ENCODE measurements at regions not wholly inside any gene's neighbourhood (a gene's known extent, or its start where the extent isn't known, plus 50 kb on each side); places are given as distances from the start of the nearest gene placed in this dataset.

DNA sequence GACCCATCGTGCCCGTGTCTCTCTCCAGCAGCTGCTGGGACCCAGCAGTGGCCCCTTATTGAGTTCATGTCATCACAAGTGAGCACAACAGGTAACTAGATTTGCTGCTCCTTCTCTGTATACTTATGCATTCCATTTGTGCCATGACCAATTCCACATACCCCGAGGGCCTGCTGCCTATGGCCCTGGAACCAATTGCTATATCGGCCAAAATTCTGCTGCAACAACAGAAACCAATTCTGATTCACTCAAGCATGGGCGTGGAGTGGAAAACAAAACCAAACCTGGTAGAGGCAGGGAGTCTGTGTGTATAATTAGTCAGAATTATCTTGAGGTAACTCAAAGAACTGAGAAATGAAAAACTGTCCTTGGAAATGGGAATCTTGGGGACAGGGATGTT lies 516.6 kb downstream of the EPHB1 start:
- no peak overlapping the region for H3K9ac ChIP-seq (ENCODE audit: low read depth in 1 of 2, low read length in 2 of 2)
- no peaks in the 10 kb centered on the region for H3K27me3 ChIP-seq (ENCODE audit: control insufficient read depth in 4 of 4, insufficient read depth in 4 of 4, low read length in 3 of 4)
- no peaks in the 10 kb centered on the region for H3K4me1 ChIP-seq (ENCODE audit: control insufficient read depth in 4 of 4, insufficient read depth in 4 of 4, low read length in 3 of 4)
- no peak for DNase-seq (ENCODE audit: low spot score)
- TF ChIP-seq, protein P1, sequence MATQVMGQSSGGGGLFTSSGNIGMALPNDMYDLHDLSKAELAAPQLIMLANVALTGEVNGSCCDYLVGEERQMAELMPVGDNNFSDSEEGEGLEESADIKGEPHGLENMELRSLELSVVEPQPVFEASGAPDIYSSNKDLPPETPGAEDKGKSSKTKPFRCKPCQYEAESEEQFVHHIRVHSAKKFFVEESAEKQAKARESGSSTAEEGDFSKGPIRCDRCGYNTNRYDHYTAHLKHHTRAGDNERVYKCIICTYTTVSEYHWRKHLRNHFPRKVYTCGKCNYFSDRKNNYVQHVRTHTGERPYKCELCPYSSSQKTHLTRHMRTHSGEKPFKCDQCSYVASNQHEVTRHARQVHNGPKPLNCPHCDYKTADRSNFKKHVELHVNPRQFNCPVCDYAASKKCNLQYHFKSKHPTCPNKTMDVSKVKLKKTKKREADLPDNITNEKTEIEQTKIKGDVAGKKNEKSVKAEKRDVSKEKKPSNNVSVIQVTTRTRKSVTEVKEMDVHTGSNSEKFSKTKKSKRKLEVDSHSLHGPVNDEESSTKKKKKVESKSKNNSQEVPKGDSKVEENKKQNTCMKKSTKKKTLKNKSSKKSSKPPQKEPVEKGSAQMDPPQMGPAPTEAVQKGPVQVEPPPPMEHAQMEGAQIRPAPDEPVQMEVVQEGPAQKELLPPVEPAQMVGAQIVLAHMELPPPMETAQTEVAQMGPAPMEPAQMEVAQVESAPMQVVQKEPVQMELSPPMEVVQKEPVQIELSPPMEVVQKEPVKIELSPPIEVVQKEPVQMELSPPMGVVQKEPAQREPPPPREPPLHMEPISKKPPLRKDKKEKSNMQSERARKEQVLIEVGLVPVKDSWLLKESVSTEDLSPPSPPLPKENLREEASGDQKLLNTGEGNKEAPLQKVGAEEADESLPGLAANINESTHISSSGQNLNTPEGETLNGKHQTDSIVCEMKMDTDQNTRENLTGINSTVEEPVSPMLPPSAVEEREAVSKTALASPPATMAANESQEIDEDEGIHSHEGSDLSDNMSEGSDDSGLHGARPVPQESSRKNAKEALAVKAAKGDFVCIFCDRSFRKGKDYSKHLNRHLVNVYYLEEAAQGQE (IDR thresholded peaks at IDR 0.05), result no peak
- no peak for TF ChIP-seq HNF4G (IDR thresholded peaks at IDR 0.05)
- TF ChIP-seq, protein P2, sequence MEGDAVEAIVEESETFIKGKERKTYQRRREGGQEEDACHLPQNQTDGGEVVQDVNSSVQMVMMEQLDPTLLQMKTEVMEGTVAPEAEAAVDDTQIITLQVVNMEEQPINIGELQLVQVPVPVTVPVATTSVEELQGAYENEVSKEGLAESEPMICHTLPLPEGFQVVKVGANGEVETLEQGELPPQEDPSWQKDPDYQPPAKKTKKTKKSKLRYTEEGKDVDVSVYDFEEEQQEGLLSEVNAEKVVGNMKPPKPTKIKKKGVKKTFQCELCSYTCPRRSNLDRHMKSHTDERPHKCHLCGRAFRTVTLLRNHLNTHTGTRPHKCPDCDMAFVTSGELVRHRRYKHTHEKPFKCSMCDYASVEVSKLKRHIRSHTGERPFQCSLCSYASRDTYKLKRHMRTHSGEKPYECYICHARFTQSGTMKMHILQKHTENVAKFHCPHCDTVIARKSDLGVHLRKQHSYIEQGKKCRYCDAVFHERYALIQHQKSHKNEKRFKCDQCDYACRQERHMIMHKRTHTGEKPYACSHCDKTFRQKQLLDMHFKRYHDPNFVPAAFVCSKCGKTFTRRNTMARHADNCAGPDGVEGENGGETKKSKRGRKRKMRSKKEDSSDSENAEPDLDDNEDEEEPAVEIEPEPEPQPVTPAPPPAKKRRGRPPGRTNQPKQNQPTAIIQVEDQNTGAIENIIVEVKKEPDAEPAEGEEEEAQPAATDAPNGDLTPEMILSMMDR (IDR thresholded peaks at IDR 0.05; ENCODE audit: low read depth, low read length, missing input control), result no peak
- no peak for TF ChIP-seq GABPA (IDR thresholded peaks at IDR 0.05 in 1 of 2, conservative IDR thresholded peaks at IDR 0.05 in 1 of 2)
- TF ChIP-seq, protein P3, sequence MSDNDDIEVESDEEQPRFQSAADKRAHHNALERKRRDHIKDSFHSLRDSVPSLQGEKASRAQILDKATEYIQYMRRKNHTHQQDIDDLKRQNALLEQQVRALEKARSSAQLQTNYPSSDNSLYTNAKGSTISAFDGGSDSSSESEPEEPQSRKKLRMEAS (IDR thresholded peaks at IDR 0.05), result no peak
- no peak for TF ChIP-seq NR2F2 (IDR thresholded peaks at IDR 0.05)
- no peak for TF ChIP-seq FOXA1 (IDR thresholded peaks at IDR 0.05)
- no peak for TF ChIP-seq TAF1 (conservative IDR thresholded peaks at IDR 0.05)
- TF ChIP-seq JUND (IDR thresholded peaks at IDR 0.05), result no peak
- TF ChIP-seq RXRA (IDR thresholded peaks at IDR 0.05), result no peak
- TF ChIP-seq FOXA2 (IDR thresholded peaks at IDR 0.05), result no peak
- no peak for TF ChIP-seq EGR1 (IDR thresholded peaks at IDR 0.05; ENCODE audit: low read depth in 2 of 2)
- no peak for TF ChIP-seq SP1 (IDR thresholded peaks at IDR 0.05)
- no peak for TF ChIP-seq ATF3 (IDR thresholded peaks at IDR 0.05)
- TF ChIP-seq, protein P4, sequence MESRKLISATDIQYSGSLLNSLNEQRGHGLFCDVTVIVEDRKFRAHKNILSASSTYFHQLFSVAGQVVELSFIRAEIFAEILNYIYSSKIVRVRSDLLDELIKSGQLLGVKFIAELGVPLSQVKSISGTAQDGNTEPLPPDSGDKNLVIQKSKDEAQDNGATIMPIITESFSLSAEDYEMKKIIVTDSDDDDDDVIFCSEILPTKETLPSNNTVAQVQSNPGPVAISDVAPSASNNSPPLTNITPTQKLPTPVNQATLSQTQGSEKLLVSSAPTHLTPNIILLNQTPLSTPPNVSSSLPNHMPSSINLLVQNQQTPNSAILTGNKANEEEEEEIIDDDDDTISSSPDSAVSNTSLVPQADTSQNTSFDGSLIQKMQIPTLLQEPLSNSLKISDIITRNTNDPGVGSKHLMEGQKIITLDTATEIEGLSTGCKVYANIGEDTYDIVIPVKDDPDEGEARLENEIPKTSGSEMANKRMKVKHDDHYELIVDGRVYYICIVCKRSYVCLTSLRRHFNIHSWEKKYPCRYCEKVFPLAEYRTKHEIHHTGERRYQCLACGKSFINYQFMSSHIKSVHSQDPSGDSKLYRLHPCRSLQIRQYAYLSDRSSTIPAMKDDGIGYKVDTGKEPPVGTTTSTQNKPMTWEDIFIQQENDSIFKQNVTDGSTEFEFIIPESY (IDR thresholded peaks at IDR 0.05), result no peak
- TF ChIP-seq YY1 (IDR thresholded peaks at IDR 0.05), result no peak
- TF ChIP-seq HNF4A (conservative IDR thresholded peaks at IDR 0.05), result no peak
- no peak overlapping the region for H3K27ac ChIP-seq (ENCODE audit: low read depth in 1 of 2, low read length in 2 of 2)
- no peaks in the 10 kb centered on the region for H3K36me3 ChIP-seq (ENCODE audit: control insufficient read depth in 4 of 4, insufficient read depth in 3 of 4, low read depth in 1 of 4, low read length in 3 of 4)
- no peaks in the 10 kb centered on the region for H3K9me3 ChIP-seq (ENCODE audit: control insufficient read depth in 4 of 4, low read length in 3 of 4)
- H3K4me3 ChIP-seq (ENCODE audit: low read depth in 1 of 3, low read length in 3 of 3), result no peak overlapping the region
- 69% methylated on average over 5 of the region's 5 CpGs for WGBS

DNA sequence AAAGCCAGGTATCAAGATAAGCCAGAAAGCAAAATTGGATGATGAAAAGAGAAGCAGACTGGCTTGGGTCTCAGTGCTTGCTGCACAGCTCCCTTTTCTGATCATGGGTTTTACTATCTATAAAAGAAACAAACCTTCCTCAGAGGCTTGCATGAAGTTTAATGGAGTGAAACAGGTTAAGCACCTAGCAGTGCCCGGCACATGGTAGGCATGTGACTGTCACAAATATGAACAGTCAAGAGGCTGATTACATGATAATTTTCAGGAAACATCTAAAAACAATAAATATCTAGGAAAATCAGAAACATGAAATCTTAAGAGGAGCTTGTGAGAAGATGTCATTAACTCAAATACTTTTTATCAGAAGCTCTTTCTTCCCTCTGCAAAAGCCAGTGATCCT lies 519.2 kb downstream of the EPHB1 start:
- no peaks in the 10 kb centered on the region for H3K9me3 ChIP-seq (ENCODE audit: control insufficient read depth in 4 of 4, low read length in 3 of 4)
- no peak overlapping the region for H3K9ac ChIP-seq (ENCODE audit: low read depth in 1 of 2, low read length in 2 of 2)
- H3K4me1 ChIP-seq (ENCODE audit: control insufficient read depth in 4 of 4, insufficient read depth in 4 of 4, low read length in 3 of 4), result no peaks in the 10 kb centered on the region
- no peak overlapping the region for H3K27ac ChIP-seq (ENCODE audit: low read depth in 1 of 2, low read length in 2 of 2)
- H3K36me3 ChIP-seq (ENCODE audit: control insufficient read depth in 4 of 4, insufficient read depth in 3 of 4, low read depth in 1 of 4, low read length in 3 of 4), result no peaks in the 10 kb centered on the region
- H3K27me3 ChIP-seq (ENCODE audit: control insufficient read depth in 4 of 4, insufficient read depth in 4 of 4, low read length in 3 of 4), result no peaks in the 10 kb centered on the region
- no peak for DNase-seq (ENCODE audit: low spot score)
- WGBS, result 86% methylated on average over 1 of the region's 1 CpG
- no peak overlapping the region for H3K4me3 ChIP-seq (ENCODE audit: low read depth in 1 of 3, low read length in 3 of 3)
- TF ChIP-seq RXRA (IDR thresholded peaks at IDR 0.05) (no peak), EGR1 (IDR thresholded peaks at IDR 0.05; ENCODE audit: low read depth in 2 of 2) (no peak)
- TF ChIP-seq, protein P3 (IDR thresholded peaks at IDR 0.05), result no peak
- TF ChIP-seq, protein P2 (IDR thresholded peaks at IDR 0.05; ENCODE audit: low read depth, low read length, missing input control), result no peak
- TF ChIP-seq, protein P1 (IDR thresholded peaks at IDR 0.05), result no peak

Measured in liver (tissue), 8 donors.